Smooth muscle cell (in vitro differentiated cells): ENCODE measurements at regions not wholly inside any gene's neighbourhood (a gene's known extent, or its start where the extent isn't known, plus 50 kb on each side); places are given as distances from the start of the nearest gene placed in this dataset.

Experiments used
- DNase-seq: peaks from one replicate; lab custom pipeline; 2025; ENCODE audit not compliant: unreplicated experiment; lab: John Stamatoyannopoulos, UW
- H2AFZ ChIP-seq: fragments of 200-600 bp; sonication (generic); 2 replicates; pipeline ENCODE4 v1.6.0; 2016; ENCODE audit warnings: antibody characterized with exemption, low read depth, mild to moderate bottlenecking
- H3F3A ChIP-seq: fragments of 200-600 bp; sonication (generic); 2 replicates; pipeline ENCODE4 v1.6.0; 2017; ENCODE audit warnings: antibody characterized with exemption, low read depth
- H3K27ac ChIP-seq: fragments of 200-600 bp; sonication (generic); 2 replicates; pipeline ENCODE4 v1.5.1; 2016; ENCODE audit warnings: low read depth, mild to moderate bottlenecking
- H3K27me3 ChIP-seq: fragments of 200-600 bp; sonication (generic); 2 replicates; pipeline ENCODE4 v1.6.1; 2016; ENCODE audit warnings: low read depth, mild to moderate bottlenecking
- H3K36me3 ChIP-seq: fragments of 200-600 bp; sonication (generic); 2 replicates; pipeline ENCODE4 v1.5.1; 2016; ENCODE audit warnings: low read depth
- H3K4me1 ChIP-seq: fragments of 200-600 bp; sonication (generic); 2 replicates; pipeline ENCODE4 v1.5.1; 2016; ENCODE audit warnings: low read depth
- H3K4me2 ChIP-seq: fragments of 200-600 bp; sonication (generic); 2 replicates; pipeline ENCODE4 v1.6.0; 2016; ENCODE audit warnings: mild to moderate bottlenecking
- H3K4me3 ChIP-seq: fragments of 200-600 bp; sonication (generic); 2 replicates; pipeline ENCODE4 v1.5.1; 2016; ENCODE audit warnings: mild to moderate bottlenecking
- H3K79me2 ChIP-seq: fragments of 200-600 bp; sonication (generic); 2 replicates; pipeline ENCODE4 v1.6.0; 2016; ENCODE audit warnings: low read depth, mild to moderate bottlenecking
- H3K9ac ChIP-seq: fragments of 200-600 bp; sonication (generic); 2 replicates; pipeline ENCODE4 v1.6.0; 2016; ENCODE audit warnings: low read depth
- H3K9me3 ChIP-seq: fragments of 200-600 bp; sonication (generic); replicated peaks from 2 replicates; pipeline ENCODE4 v1.5.1; 2016; ENCODE audit warnings: low read depth
- H4K20me1 ChIP-seq: fragments of 200-600 bp; sonication (generic); 2 replicates; pipeline ENCODE4 v1.6.0; 2016; ENCODE audit warnings: low read depth
- CTCF ChIP-seq: fragments of 200-600 bp; sonication (generic); IDR thresholded peaks from 2 replicates; pipeline ENCODE4 v1.5.1; 2017; ENCODE audit warnings: borderline replicate concordance, mild to moderate bottlenecking, antibody characterized with exemption; ENCODE audit not compliant: insufficient read depth, poor library complexity, severe bottlenecking
- WGBS: methylation state at CpG from one replicate; pipeline ENCODE4 v1.1.7; 2016; ENCODE audit warnings: low lambda C conversion rate; 5-methylcytosine and 5-hydroxymethylcytosine counted together

- 41% methylated on average over 2 of the region's 2 CpGs for WGBS
- no peaks in the 10 kb centered on the region for H3K36me3 ChIP-seq
Observed at GRCh38 chr1:105565006-105565405, 1491.5 kb upstream of the PRMT6 start.

GRCh38 chr1:105585791-105586190 lies 1470.7 kb upstream of the PRMT6 start:
- H3K4me1 ChIP-seq, result no peaks in the 10 kb centered on the region
- H3F3A ChIP-seq, result no peaks in the 10 kb centered on the region
- no peaks in the 10 kb centered on the region for H3K27me3 ChIP-seq
- no peak overlapping the region for H3K9ac ChIP-seq
- H3K79me2 ChIP-seq, result no peaks in the 10 kb centered on the region
- H3K4me3 ChIP-seq, result no peak overlapping the region
- H2AFZ ChIP-seq, result peak overlapping the region; percentile 1
- no peak for DNase-seq
- no peaks in the 10 kb centered on the region for H3K9me3 ChIP-seq
- no peak overlapping the region for H3K27ac ChIP-seq
- TF ChIP-seq CTCF, result no peak
- 37% methylated on average over 2 of the region's 2 CpGs for WGBS
- no peaks in the 10 kb centered on the region for H3K36me3 ChIP-seq
- no peaks in the 10 kb centered on the region for H4K20me1 ChIP-seq
- no peak overlapping the region for H3K4me2 ChIP-seq

More at GRCh38 chr1:105565006-105565405, 1491.5 kb upstream of the PRMT6 start:
- Histone ChIP-seq H3K4me2 (no peak overlapping the region), H3K79me2 (no peaks in the 10 kb centered on the region), H3K4me3 (no peak overlapping the region), H3K27me3 (no peaks in the 10 kb centered on the region), H3K9me3 (no peaks in the 10 kb centered on the region), H4K20me1 (no peaks in the 10 kb centered on the region), H3K27ac (no peak overlapping the region), H2AFZ (no peak overlapping the region), H3K9ac (no peak overlapping the region), H3K4me1 (no peaks in the 10 kb centered on the region), H3F3A (no peaks in the 10 kb centered on the region)
- no peak for DNase-seq
- TF ChIP-seq CTCF, result no peak

- no peak for DNase-seq
- Histone ChIP-seq H3K4me2 (no peak overlapping the region), H3K27me3 (no peaks in the 10 kb centered on the region), H4K20me1 (no peaks in the 10 kb centered on the region), H3K4me3 (no peak overlapping the region), H3K79me2 (no peaks in the 10 kb centered on the region), H3K4me1 (no peaks in the 10 kb centered on the region), H2AFZ (no peak overlapping the region), H3F3A (no peaks in the 10 kb centered on the region), H3K9ac (no peak overlapping the region), H3K27ac (no peak overlapping the region), H3K36me3 (no peaks in the 10 kb centered on the region), H3K9me3 (no peaks in the 10 kb centered on the region)
- TF ChIP-seq CTCF, result no peak
- 81% methylated on average over 1 of the region's 1 CpG for WGBS
Observed at GRCh38 chr1:105591681-105592080, 1464.8 kb upstream of the PRMT6 start.

- Histone ChIP-seq H4K20me1 (no peaks in the 10 kb centered on the region), H3F3A (no peaks in the 10 kb centered on the region), H2AFZ (no peak overlapping the region), H3K4me1 (no peaks in the 10 kb centered on the region), H3K4me3 (no peak overlapping the region), H3K27me3 (no peaks in the 10 kb centered on the region), H3K4me2 (no peak overlapping the region), H3K36me3 (no peaks in the 10 kb centered on the region), H3K27ac (no peak overlapping the region), H3K9ac (no peak overlapping the region), H3K9me3 (no peaks in the 10 kb centered on the region), H3K79me2 (no peaks in the 10 kb centered on the region)
- no peak for DNase-seq
- 34% methylated on average over 2 of the region's 2 CpGs for WGBS
- TF ChIP-seq CTCF, result peak; percentile 28
Observed at GRCh38 chr1:105608713-105609112, 1447.8 kb upstream of the PRMT6 start.
